GM18868 (cell line): ENCODE measurements at regions not wholly inside any gene's neighbourhood (a gene's known extent, or its start where the extent isn't known, plus 50 kb on each side); places are given as distances from the start of the nearest gene placed in this dataset.
"Not testable (repeated sequence)": the region's sequence is repeated elsewhere in the genome, so short reads cannot be mapped to it uniquely, and the experiment has no call there.

Experiments used
- ATAC-seq: cut with Tn5 transposase; IDR thresholded peaks from one replicate; pipeline ENCODE4 v1.9.1; 2021; ENCODE audit warnings: mild to moderate bottlenecking, moderate library complexity; ENCODE audit not compliant: unreplicated experiment

DNA sequence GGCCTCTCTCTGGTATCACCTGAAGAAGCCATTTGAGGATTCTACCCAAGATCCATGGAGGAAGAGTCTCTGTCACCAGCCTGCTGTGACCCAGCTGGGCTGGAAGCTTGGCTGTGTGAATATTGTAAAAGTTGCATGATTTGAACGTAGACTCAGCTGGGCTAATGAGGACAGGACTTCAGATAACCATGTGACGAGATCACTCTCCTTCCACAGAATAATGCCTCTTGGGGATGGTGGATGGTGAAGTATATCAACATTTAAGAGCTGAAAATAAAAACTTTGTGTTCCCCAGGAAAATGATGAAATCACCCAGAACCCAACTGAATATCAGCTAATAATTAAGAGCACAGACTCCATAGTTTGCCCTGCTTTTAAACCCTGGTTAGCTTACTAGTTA is 427.9 kb downstream of the CD83 start:
- ATAC-seq: no peak

DNA sequence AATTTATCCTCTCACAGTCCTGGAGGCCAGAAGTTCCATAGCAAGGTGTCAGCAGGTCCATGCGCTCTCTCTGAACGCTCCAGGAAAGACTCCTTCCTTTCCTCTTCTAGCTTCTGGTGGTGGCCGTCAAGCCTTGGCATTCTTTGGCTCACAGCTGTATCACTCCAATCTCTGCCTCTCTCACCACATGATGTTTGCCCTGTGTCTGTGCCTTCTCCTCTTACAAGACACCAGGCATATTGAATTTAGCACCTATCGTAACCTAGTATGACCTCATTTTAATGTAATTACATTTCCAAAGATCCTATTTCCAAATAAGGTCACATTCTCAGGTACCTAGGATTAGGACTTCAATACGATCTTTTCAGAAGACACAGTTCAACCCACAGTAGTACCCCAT is 428.5 kb downstream of the CD83 start:
- no peak for ATAC-seq

DNA sequence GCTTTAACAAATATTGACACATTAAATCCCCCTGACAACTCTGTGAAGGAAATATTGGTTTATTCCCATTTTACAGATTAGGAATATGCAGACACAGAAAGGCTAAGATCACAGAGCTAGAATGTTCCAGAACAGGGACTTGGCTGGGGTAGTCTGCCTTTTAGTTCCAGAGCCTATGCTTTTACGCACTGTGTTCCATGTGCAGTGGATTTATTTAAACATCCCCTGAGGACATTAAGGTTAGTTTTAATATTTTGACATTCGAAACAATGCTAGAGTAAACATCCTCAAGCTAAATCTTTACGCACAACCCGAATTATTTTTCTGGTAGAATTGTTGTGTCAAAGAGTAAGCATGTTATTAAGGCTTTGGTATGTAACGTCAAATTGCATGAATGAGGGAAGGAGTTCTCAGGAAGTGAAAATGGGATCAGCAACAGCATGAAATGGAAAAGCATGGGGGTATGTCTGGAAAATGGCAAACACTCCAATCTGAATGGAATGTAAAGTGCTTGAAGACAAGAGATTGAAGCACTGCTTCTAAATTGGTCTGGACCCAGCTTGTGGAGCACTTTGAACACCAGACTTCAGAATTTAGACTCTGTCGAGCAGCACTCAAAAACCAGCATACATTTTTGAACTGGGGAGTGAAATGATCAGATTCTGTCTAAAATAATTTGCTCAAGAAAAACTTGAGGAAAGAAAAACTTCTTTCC is 429.9 kb downstream of the CD83 start:
- ATAC-seq: no peak

DNA sequence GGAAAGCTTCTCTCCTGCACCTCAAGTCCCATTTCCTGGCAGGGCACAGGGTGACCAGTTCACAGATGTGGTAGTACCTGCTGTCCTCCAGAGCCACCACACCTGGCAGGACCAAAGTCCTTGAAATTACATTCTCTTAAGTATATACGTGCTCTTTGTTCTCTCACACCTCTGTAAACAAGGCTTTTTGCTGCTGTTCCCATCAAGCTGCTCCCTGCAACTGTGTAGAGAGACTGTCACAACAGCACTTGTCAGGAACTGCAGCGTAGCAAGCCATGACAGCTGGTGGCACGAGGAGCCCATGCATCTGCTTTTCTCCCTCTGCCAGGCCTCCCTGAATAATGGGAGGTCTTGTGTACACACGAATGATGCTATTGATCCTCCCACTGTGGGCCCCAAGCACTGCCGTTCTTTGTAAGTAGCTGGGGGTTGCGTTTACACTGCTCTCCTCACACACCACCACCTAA is 431.8 kb downstream of the CD83 start:
- no peak for ATAC-seq

DNA sequence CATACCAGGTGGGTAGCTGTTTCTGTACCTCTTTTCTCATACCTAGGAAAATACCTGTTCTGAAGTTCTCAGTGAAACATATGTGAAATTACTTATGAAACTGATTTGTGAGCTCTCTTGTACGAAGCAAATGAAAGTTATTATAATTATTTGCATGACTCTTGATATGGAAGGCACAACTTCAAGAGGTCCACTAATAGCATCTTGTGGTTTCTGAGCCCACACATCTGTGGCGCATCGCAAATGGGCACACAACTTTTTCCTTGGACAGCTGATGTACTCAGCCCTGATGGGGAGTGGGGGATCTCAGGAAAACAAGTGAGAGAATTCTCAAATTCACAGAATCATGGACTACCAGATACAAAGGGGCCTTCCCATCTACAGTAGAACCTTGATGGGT is 432.3 kb downstream of the CD83 start:
- ATAC-seq: no peak

DNA sequence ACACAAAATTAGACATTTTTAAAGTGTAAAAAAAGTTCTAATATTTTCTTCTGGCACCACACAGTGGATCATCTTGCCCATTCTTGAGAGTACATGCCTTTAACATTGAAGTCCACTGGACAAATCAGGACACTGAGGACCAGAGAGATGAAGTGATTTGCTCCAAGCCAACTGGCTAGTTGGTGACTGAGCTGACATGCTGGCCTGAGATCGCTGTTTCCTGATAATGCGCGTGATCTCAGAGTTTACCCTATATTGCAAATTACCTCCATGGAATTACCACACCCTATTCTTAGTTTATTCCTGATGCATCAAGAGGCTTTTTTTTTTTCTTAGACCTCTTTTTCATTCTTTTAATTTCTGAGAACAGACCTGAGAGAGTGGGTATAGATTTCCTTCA is 432.8 kb downstream of the CD83 start:
- no peak for ATAC-seq

DNA sequence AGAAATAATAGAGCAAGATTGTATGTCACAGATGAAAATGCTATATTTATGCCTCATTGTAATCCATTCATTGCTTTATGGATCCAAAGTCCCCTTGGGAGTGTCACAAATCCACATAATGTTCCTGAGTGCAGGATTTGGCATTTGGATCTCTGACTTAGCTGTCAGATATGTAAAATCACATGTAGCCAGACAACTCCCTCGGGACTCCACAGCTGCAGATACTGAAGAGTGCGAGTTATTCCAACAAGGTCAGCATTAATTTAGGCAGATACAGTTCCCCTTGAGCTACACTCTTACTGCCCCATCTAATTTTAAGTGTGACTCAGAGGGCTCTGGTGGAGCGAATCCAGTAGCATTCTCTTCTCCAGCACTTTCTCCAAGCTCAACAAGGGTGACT is 433.2 kb downstream of the CD83 start:
- no peak for ATAC-seq

DNA sequence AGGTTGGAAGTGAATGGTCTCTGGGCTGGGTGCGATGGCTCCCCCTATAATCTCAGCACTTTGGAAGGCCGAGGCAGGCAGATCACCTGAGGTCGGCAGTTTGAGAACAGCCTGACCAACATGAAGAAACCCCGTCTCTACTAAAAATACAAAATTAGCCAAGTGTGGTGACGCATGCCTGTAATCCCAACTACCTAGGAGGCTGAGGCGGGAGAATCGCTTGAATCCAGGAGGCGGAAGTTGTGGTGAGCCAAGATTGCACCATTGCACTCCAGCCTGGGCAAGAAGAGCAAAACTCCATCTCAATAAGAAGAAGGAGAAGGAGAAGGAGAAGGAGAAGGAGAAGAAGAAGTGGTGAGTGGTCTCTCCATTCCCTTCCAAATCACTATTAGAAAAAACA is 434.0 kb downstream of the CD83 start:
- ATAC-seq: not testable (repeated sequence)

DNA sequence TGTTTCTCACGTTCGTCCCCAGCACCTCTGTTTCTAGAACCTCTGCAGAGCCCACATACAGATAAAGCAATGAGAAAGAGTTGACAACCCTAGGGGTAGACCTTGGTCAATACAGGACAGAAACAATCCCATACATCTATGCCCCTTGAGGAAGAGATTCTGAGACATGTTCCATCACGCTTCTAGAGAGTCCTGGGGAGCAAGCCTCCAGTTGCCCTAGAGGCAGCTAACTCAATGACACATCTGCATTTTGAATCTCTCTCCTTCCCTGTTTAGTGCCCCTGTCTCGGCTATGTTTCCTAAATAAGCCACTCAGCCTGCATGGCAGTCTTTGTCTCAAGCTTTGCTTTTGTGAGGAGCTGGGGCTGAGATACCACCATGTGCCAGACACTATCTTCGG is 435.3 kb downstream of the CD83 start:
- no peak for ATAC-seq

DNA sequence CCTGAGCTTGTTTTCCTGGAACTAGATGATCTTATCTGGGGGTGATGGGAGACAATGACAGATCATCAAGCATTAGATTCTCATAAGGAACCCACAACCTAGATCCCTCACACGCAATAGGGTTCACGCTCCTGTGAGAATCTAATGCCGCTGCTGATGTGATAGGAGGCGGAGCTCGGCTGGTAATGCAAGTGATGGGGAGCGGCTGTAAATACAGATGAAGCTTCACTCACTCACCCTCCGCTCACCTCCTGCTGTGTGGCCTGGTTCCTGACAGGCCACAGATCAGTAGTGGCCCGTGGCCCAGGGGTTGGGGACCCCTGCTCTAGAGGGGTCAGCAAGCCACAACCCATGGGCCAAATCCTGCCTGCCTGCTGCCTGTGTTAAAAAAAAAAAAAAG is 435.9 kb downstream of the CD83 start:
- ATAC-seq: no peak

DNA sequence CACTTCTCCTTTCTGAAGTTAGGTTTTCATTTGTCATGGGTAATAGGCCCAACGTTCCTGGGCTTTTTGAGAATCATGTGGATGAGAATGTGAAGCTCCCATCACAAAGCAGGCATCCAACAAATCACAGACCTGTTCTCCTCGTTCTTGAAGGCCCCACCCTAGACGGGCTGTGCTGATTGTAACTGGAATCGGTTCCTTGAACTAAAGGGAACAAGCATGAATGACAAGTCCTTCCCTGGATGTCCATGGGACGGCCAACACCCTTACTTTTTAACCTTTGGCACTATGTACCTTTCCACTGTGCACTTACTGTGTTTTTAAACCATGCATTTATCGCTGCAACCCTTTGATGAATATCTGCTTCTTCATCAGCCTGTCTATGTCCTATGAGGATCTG is 438.2 kb downstream of the CD83 start:
- ATAC-seq: no peak

DNA sequence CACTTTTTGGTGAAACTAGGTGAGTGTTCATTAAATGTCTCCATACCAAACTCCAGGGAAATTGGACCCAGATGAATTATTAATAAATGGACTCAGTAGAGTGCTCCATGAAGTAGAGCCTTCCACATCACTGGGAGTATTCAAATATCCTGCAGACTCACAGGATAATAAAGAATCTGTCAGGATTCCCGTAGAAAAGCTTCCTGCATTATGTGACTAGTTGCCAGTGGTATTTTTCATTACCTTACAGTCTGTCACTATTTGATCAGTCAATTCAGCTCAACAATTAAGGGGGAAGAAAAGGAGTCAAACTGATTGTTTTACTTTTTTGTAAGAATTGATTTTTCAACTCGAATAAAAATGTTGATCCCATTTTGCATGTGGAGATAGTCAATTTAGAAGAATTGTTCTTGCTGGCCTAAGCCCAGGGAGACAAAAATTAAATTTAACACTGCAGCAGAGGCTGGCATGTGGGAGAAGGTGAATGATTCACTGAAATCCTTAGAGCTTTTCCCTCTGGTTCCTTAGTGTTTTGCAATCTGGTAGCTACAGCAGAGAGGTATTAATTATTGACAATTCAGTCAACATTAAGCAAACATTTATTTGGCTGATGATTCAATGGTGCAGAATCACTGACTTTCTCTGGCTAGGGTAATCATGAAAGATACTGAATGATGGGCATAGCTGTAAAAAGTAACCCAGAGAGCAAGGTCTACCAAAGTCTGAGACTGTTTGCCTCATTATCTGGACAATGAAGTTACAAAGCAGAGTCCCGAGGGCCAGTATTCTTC is 442.4 kb downstream of the CD83 start:
- ATAC-seq: no peak

DNA sequence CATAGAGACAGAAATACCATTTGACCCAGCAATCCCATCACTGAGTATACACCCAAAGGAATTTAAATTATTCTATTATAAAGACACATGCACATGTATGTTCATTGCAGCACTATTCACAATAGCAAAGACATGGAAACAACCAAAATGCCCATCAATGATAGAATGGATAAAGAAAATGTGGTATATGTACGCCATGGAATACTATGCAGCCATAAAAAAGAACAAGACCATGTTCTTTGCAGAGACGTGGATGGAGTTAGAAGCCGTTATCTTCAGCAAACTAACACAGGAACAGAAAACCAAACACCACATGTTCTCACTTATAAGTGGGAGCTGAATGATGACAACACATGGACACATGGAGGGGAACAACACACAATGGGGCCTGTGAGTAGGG is 444.0 kb downstream of the CD83 start:
- ATAC-seq: not testable (repeated sequence)

DNA sequence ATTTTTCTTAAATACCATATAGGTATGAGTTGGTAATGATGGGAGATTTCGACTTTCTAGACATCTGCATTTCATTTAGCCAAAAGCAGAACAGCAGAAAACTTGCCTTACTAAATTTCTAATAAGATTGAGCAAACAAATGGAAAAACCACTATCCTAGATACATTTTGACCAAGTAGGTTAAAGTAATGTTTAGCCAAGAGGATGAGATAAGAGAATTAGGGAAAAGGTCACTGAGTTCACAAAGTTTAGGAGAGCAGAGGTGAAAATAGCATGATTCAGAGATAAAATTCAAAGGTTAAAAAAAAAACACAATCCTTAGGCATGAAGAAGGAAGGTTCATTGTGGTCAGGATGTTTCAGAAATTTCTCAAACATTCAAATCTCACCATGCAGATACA is 450.3 kb downstream of the CD83 start:
- ATAC-seq: no peak

DNA sequence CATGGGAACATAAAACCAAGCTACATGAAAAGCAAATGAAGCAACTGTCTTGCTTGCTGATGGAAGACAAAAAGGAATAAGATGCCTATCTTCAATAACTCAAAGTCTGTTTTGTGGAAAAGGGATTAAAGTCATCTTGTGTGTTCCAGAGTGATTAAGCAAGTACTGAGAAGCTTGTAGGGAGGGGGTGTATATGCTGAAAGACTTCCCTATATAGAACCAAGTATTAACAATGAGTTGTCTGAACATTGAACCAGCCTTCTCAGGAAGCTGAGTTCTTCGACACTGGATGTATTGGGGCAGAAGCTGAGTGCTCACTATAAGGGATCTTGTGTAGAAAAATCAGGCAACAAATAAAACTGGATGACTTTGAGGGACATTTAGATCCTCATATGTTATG is 451.8 kb downstream of the CD83 start:
- no peak for ATAC-seq

DNA sequence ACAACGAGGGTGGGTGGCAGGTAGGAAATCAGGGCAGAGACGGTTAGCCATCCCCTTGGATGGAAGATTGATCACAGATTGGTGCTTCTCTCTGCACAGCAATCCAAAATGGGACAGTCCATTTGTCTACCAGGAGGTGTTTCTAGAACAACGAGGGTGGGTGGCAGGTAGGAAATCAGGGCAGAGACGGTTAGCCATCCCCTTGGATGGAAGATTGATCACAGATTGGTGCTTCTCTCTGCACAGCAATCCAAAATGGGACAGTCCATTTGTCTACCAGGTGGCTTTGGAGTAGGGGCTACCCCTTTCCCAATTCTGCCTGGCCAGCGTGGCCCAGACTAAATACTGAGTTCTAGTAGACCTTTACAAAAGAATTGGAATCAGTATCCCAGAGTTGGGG is 452.3 kb downstream of the CD83 start:
- ATAC-seq: not testable (repeated sequence)

DNA sequence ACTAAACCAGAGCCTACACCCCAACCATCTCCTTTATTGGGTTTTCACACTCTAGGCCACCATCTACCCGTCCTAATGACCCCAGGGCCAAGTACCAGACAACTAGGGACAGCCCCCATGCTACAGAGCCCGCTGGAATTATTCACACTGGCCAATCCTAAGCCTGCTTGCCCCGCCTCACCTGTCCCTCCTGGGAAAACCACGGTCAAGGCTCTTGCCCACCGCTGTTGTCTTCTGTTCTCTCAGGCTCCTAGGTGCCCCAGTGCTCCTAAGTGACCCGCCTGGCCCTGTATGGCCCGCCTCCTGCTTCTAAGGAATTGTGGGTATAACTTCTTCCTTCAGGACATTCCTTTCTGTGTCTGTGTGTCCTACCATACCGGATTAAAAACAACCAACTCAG is 453.4 kb downstream of the CD83 start:
- ATAC-seq: no peak

DNA sequence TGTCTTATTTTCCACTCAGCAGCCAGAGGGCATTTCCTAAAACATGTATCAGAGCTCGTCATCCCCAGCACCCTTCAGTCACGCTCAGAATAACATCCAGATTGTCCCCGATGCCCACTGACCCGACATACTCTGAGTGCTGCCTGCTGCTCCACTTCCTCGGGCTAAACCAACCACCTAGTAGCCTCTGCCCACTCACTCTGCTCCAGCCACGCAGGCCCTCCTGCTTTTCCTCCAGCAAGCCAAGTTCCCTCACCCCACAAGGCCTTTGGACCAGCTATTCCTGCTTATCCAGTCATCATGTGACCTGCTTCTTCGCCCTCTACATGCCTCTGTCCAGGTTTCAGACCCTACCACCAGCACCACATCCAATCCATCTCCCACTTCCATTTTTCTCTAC is 454.2 kb downstream of the CD83 start:
- ATAC-seq: no peak

DNA sequence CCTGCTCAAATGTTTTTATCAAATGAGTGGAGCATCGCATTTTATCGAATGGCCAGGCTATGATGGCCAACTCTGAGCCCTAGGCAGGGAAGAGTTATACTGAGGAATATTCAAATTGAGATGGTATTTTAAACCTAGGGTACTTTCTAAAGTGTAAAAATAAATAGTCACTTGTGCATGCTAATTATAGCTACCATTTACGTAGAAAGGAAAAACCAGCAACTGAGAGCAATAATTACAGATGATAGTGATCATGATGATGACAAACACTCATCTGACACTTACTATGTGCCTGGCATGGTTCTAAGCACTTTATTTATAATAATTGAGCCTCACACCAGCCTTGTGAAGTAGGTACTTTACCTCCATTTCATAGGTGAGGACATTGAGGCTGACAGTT is 455.7 kb downstream of the CD83 start:
- ATAC-seq: no peak

DNA sequence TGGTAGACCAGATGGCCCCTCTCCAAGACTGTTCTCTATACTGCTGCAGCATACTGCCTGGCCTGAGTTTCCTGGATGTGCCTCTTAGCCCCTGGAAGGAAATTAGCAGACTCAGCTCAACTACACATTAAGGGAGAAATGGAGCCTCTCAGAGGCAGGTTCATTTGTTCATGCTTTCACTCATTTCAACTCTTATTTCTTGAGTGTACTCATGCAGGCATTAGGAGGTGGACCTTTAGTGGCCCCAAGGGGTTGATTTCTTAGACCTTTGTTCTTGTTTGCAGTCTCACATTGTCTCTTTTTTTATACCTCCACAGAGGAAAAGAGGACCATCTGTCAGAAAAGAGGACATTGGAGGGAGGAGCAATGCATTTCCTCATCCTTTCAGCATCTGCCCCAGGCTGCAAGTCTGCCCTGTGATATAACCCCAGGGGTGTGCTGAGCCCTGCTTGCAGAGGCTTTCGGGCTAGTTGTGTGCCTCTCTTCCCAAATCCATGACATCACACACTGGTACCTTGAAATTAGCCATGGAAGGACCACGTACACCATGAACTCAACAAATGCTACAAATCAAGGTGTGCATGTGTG is 456.2 kb downstream of the CD83 start:
- no peak for ATAC-seq

DNA sequence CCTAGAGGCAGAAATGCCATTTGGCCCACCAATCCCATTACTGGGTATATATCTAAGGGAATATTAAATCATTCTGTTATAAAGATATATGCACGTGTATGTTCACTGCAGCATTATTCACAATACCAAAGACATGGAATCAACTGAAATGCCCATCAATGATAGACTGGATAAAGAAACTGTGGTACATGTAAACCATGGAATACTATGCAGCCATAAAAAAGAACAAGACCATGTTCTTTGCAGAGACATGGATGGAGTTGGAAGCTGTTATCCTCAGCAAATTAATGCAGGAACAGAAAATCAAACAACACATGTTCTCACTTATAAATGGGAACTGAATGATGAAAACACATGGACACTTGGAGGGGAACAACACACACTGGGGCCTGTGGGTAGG is 458.4 kb downstream of the CD83 start:
- no peak for ATAC-seq

DNA sequence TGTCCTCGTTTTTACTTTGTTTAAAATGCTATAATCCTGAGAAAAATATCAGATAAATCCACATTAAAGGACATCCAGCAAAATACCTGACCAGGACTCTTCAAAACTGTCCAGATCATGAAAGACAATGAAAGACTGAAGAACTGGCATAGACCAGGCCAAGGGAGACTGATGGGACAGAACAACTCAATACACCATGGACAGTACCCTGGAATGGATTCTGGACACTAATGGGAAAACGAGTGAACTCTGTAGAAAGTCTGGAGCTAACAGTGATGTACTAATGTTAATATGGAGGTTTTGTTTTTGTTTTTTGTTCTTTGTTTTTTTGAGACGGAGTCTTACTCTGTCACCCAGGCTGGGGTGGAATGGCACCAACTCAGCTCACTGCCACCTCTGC is 461.4 kb downstream of the CD83 start:
- ATAC-seq: no peak
